22Rv1 (cell line): ENCODE measurements at regions not wholly inside any gene's neighbourhood (a gene's known extent, or its start where the extent isn't known, plus 50 kb on each side); places are given as distances from the start of the nearest gene placed in this dataset.

Source experiments
- ZFX ChIP-seq: fragments of 450-650 bp; IDR thresholded peaks from 2 replicates; pipeline ENCODE4 v1.6.1; 2017; ENCODE audit warnings: antibody characterized with exemption, borderline replicate concordance
- TF ChIP-seq, protein P1 (sequence below): fragments of 450-650 bp; IDR thresholded peaks from 2 replicates; pipeline ENCODE4 v1.5.1; 2017; ENCODE audit warnings: mild to moderate bottlenecking

DNA sequence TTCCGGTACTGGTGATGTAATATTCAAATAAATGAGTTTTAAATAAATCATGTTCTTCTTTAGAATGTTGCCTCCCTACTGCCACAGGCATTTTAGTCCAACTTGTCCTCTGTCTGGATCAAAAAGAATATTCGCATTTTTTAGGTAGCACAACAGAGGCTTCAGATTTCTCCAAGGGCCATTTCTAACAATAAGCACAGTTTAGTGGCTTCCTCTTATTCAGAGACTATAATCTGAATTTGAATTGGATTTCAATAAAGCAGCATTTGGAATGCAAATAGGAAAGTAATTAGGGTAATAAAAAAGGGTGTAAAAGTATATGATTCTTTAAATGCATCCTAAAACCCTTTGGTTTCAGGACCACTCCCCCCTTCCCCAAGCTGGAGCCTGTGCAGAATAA, 167.9 kb upstream of the GLRA2 start:
- TF ChIP-seq, protein P1, sequence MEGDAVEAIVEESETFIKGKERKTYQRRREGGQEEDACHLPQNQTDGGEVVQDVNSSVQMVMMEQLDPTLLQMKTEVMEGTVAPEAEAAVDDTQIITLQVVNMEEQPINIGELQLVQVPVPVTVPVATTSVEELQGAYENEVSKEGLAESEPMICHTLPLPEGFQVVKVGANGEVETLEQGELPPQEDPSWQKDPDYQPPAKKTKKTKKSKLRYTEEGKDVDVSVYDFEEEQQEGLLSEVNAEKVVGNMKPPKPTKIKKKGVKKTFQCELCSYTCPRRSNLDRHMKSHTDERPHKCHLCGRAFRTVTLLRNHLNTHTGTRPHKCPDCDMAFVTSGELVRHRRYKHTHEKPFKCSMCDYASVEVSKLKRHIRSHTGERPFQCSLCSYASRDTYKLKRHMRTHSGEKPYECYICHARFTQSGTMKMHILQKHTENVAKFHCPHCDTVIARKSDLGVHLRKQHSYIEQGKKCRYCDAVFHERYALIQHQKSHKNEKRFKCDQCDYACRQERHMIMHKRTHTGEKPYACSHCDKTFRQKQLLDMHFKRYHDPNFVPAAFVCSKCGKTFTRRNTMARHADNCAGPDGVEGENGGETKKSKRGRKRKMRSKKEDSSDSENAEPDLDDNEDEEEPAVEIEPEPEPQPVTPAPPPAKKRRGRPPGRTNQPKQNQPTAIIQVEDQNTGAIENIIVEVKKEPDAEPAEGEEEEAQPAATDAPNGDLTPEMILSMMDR: no peak
- TF ChIP-seq ZFX: no peak
